Stimulated activated CD8-positive, alpha-beta memory T cell treated with anti-CD3 and anti-CD28 coated beads, Interleukin-4, amount 100 ng/mL, for 1 hour (primary cell): ENCODE measurements at regions not wholly inside any gene's neighbourhood (a gene's known extent, or its start where the extent isn't known, plus 50 kb on each side); places are given as distances from the start of the nearest gene placed in this dataset.
"Not testable (repeated sequence)": the region's sequence is repeated elsewhere in the genome, so short reads cannot be mapped to it uniquely, and the experiment has no call there.

Experiments used
- DNase-seq, 2 donors: peaks; one replicate each; pipeline ENCODE4 v3.0.0-alpha.2; 2020; ENCODE audit warnings: low read depth in 2 of 2, low spot score in 1 of 2

GRCh38 chrX:2574271-2574670 is 73.5 kb upstream of the DHRSX start:
- DNase-seq, result no peak

- no peak for DNase-seq
Observed at GRCh38 chrX:2572740-2573139, 72.0 kb upstream of the DHRSX start.

- DNase-seq, result no peak
Observed at GRCh38 chrX:2568125-2568524, 67.3 kb upstream of the DHRSX start.

DNA sequence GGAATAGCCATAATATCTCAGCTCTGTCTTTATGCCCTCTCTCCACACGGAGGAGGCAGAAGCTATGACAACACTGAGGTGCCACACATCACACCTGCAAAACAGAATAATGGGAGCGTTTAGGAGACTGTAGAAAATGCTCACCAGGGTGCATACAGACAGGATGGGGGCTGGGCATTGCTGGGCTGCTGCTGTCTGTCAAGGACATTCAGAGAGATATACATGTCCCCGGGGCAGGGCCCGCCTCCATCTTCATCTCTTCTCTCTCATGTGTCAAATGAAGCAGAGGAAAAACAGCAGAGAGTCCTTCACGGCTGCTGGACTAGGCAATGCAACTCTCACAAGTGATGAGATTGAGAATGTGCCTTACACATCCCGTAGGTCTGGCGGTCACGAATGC is 65.3 kb upstream of the DHRSX start:
- no peak for DNase-seq

DNA sequence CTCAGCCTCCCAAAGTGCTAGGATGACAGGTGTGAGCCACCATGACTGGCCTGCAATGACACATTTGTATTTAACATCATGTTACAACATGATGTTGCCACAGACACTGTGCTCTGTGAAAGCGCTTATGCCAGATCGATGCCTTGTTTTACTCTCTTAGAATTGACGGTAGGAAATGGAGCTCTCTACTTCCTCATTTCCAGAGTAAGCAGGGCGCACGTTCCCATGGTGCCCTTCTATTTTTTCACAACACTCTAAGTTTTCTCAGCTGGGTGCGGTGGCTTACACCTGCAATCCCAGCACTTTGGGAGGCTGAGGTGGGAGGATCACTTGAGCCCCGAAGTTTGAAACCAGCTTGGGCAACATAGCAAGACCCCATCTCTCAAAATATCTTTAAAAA is 60.7 kb upstream of the DHRSX start:
- DNase-seq, result no peak

- no peak for DNase-seq
Observed at GRCh38 chrX:2559124-2559523, 58.3 kb upstream of the DHRSX start.

DNA sequence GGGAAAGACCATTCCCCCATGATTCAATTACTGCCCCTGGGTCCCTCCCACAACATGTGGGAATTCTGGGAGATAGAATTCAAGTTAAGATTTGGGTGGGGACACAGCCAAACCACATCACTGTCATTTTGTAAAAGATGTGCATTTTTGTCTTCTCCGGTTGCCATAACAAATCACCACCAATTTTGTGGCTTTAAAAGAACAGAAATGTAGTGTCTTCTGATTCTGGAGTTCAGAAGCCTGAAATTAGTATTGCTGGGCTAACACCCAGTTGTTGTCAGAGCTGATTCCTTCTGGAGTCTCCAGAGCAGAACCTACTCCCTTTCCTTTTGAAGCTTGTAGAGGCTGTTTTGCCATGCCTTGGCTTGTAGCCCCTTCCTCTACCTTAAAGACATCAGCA is 54.1 kb upstream of the DHRSX start:
- no peak for DNase-seq

DNA sequence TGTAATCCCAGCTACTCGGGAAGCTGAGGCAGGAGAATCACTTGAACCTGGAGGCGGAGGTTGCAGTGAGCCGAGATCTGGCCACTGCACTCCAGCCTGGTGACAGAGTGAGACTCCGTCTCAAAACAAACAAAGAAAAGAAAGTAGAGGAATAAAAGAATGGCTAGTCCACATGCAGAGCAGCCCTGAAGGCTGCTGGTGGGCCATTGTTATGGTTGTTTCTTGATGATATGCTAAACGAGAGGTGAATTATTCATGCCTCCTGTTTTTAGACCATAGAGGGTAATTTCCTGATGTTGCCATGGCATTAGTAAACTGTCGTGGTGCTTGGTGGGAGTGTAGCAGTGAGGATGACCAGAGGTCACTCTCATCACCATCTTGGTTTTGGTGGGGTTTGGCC is 53.3 kb upstream of the DHRSX start:
- not testable (repeated sequence) for DNase-seq

GRCh38 chrX:2552621-2553201 is 51.9 kb upstream of the DHRSX start:
- no peak for DNase-seq

- DNase-seq, result no peak
Observed at GRCh38 chrX:2550328-2551020, 49.7 kb upstream of the DHRSX start.
